MCF 10A (cell line): ENCODE measurements at regions not wholly inside any gene's neighbourhood (a gene's known extent, or its start where the extent isn't known, plus 50 kb on each side); places are given as distances from the start of the nearest gene placed in this dataset.

Experiments
- BruUV-seq: library from RNA; stranded (reverse); fragments of 400-500 nt; replicated peaks from 2 replicates; lab custom pipeline; 2021; lab: Mats Ljungman, UMichigan
- CTCF ChIA-PET: fragments of 300-600 bp; sonication (Branson Sonifier 250); formaldehyde crosslinking; extraction: SDS; loops from one replicate; lab custom pipeline; 2021; ENCODE audit warnings: antibody characterized with exemption, inconsistent platforms; lab: Yijun Ruan, JAX
- POLR2A ChIA-PET: fragments of 300-600, 350-650 bp; sonication (Branson Sonifier 250); formaldehyde crosslinking; extraction: SDS; loops from one replicate; lab custom pipeline; 2020; ENCODE audit warnings: antibody characterized with exemption, inconsistent platforms; lab: Yijun Ruan, JAX
- DNase-seq: peaks from one replicate; pipeline ENCODE4 v3.0.0-alpha.2; 2018; ENCODE audit not compliant: unreplicated experiment
- H3K27ac Mint-ChIP-seq: one replicate; pipeline ENCODE4 v1.8.0; 2022; ENCODE audit warnings: mild to moderate bottlenecking, low read depth, mixed read lengths; ENCODE audit not compliant: unreplicated experiment
- H3K27me3 Mint-ChIP-seq: one replicate; pipeline ENCODE4 v1.8.0; 2022; ENCODE audit warnings: mixed read lengths; ENCODE audit not compliant: insufficient read depth, unreplicated experiment
- H3K36me3 Mint-ChIP-seq: one replicate; pipeline ENCODE4 v1.8.0; 2022; ENCODE audit warnings: mild to moderate bottlenecking, moderate library complexity, mixed read lengths; ENCODE audit not compliant: insufficient read depth, unreplicated experiment
- H3K4me1 Mint-ChIP-seq: one replicate; pipeline ENCODE4 v1.8.0; 2022; ENCODE audit warnings: mixed read lengths; ENCODE audit not compliant: insufficient read depth, unreplicated experiment
- H3K4me3 Mint-ChIP-seq: one replicate; pipeline ENCODE4 v1.8.0; 2022; ENCODE audit warnings: mild to moderate bottlenecking, moderate library complexity, mixed read lengths; ENCODE audit not compliant: unreplicated experiment
- H3K9me3 Mint-ChIP-seq: one replicate; pipeline ENCODE4 v1.8.0; 2022; ENCODE audit warnings: mixed read lengths; ENCODE audit not compliant: unreplicated experiment
- intact Hi-C: fragments of 100-400 bp; cut with micrococcal nuclease; formaldehyde crosslinking; loops from 2 replicates; pipeline ENCODE4 v1.14.1; 2022
- TF ChIP-seq, protein P1 (sequence below): fragments of 200-600 bp; IDR thresholded peaks from one replicate; pipeline ENCODE4 v1.8.0; 2022; ENCODE audit warnings: antibody characterized with exemption, mild to moderate bottlenecking; ENCODE audit not compliant: unreplicated experiment

DNA sequence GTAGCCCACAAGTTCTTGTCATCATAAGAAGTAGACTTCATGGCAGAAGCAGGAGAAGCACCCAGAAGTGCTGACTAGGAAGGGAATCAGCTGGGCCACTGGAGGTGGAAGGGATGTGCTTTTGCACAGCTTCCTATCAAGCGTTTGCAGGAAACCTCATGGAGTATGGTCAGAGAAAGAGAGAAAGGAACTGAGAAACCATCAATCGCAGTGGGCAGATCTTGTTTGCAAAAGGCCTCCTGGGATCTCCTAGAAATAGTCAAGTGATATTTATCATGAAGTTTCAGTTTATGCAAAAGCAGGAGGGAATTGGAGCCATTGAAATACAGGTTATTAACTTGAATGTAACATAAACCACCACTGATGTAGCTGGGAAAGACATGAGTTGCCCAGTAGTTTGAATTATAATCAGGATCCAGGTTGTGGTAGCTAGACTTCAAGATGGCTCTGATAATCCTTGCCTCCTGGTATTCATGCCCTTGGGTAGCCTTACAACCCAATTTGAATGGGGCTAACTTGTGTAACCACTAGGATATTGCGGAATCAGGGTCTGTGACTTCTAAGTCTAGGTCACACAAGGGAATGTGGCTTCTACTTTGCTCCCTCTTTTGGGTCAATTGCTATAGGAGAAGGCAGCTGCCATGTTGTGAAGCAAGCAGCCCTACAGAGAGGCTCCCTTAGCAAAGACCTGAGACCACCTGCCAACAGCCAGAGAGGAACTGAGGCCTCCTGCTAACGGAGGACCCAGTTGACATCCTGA is 69.8 kb upstream of the TCF4 start:
- no peaks in the 10 kb centered on the region for H3K9me3 Mint-ChIP-seq
- H3K27ac Mint-ChIP-seq: no peak overlapping the region
- TF ChIP-seq, protein P1, sequence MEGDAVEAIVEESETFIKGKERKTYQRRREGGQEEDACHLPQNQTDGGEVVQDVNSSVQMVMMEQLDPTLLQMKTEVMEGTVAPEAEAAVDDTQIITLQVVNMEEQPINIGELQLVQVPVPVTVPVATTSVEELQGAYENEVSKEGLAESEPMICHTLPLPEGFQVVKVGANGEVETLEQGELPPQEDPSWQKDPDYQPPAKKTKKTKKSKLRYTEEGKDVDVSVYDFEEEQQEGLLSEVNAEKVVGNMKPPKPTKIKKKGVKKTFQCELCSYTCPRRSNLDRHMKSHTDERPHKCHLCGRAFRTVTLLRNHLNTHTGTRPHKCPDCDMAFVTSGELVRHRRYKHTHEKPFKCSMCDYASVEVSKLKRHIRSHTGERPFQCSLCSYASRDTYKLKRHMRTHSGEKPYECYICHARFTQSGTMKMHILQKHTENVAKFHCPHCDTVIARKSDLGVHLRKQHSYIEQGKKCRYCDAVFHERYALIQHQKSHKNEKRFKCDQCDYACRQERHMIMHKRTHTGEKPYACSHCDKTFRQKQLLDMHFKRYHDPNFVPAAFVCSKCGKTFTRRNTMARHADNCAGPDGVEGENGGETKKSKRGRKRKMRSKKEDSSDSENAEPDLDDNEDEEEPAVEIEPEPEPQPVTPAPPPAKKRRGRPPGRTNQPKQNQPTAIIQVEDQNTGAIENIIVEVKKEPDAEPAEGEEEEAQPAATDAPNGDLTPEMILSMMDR: no peak
- no peaks in the 10 kb centered on the region for H3K36me3 Mint-ChIP-seq
- H3K4me3 Mint-ChIP-seq: no peak overlapping the region
- ChIA-PET CTCF (no interaction called here), POLR2A (no interaction called here)
- intact Hi-C loops: no loop called here
- DNase-seq: no peak
- H3K4me1 Mint-ChIP-seq: no peaks in the 10 kb centered on the region
- no TSS peak for BruUV-seq
- no peaks in the 10 kb centered on the region for H3K27me3 Mint-ChIP-seq

- no peak for DNase-seq
- no peak overlapping the region for H3K4me3 Mint-ChIP-seq
- no peak overlapping the region for H3K27ac Mint-ChIP-seq
- H3K36me3 Mint-ChIP-seq: no peaks in the 10 kb centered on the region
- H3K9me3 Mint-ChIP-seq: no peaks in the 10 kb centered on the region
- intact Hi-C loops: no loop called here
- POLR2A ChIA-PET: no interaction called here
- H3K27me3 Mint-ChIP-seq: no peaks in the 10 kb centered on the region
- TF ChIP-seq, protein P1: no peak
- no TSS peak for BruUV-seq
- CTCF ChIA-PET: no interaction called here
- H3K4me1 Mint-ChIP-seq: peaks cover 16% of the 10 kb centered on the region
Measured at GRCh38 chr18:55654986-55655385, 67.0 kb upstream of the TCF4 start.

- Mint-ChIP-seq H3K36me3 (no peaks in the 10 kb centered on the region), H3K27ac (peak overlapping the region; percentile 80), H3K4me3 (no peak overlapping the region), H3K27me3 (no peaks in the 10 kb centered on the region), H3K4me1 (peaks cover 16% of the 10 kb centered on the region), H3K9me3 (no peaks in the 10 kb centered on the region)
- CTCF ChIA-PET: no interaction called here
- intact Hi-C loops: no loop called here
- DNase-seq: peak; percentile 3
- POLR2A ChIA-PET: no interaction called here
- BruUV-seq: no TSS peak
- TF ChIP-seq, protein P1: no peak
Measured at GRCh38 chr18:55651236-55651635, 63.2 kb upstream of the TCF4 start.

DNA sequence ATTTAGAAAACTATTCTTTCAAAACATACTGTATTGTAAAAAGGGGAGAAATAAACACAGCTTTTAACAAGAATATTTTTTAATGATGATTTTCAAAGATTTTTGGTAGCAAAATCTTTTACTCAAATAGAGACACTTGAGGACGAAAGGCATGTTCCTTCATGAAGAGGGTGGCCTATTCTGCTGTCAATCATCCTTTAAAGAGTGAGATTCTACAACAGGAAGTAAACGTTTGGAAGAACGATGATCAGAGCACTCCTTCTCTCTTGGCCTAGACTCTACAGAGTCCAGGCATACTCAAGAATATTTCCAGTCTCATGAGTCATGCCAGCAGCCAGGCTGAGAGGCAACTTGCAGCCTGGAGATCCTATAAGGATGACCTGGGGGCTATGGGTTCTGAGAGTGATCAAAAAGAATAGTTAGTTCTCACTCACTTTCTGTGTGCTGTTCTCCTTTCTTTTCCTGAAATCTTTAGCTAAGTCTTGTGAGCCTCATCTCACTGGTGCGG is 62.4 kb upstream of the TCF4 start:
- TF ChIP-seq, protein P1: no peak
- H3K4me1 Mint-ChIP-seq: peaks cover 16% of the 10 kb centered on the region
- H3K9me3 Mint-ChIP-seq: no peaks in the 10 kb centered on the region
- intact Hi-C loops: no loop called here
- no peaks in the 10 kb centered on the region for H3K36me3 Mint-ChIP-seq
- peak overlapping the region; percentile 80 for H3K27ac Mint-ChIP-seq
- ChIA-PET CTCF (no interaction called here), POLR2A (interaction anchor here (0.7 kb wide), 1 partner anchor 206 kb away, joined by 3 read pairs; no protein-coding TSS in a partner anchor)
- no peak overlapping the region for H3K4me3 Mint-ChIP-seq
- peak; percentile 2 for DNase-seq
- no TSS peak for BruUV-seq
- no peaks in the 10 kb centered on the region for H3K27me3 Mint-ChIP-seq
